G401 (cell line): ENCODE measurements at regions not wholly inside any gene's neighbourhood (a gene's known extent, or its start where the extent isn't known, plus 50 kb on each side); places are given as distances from the start of the nearest gene placed in this dataset.

ENCODE experiments used
- DNase-seq: peaks from one replicate; pipeline ENCODE4 v3.0.0-alpha.2; 2015; ENCODE audit warnings: low spot score
- in situ Hi-C: cut with HindIII; loops from 2 replicates; pipeline ENCODE4 v1.10.0; 2016; ENCODE audit warnings: low sequenced_read_pairs, mixed read lengths

- no peak for DNase-seq
- in situ Hi-C loops, result no loop called here
Observed at GRCh38 chr16:27726621-27727261, 176.8 kb downstream of the KATNIP start.

DNA sequence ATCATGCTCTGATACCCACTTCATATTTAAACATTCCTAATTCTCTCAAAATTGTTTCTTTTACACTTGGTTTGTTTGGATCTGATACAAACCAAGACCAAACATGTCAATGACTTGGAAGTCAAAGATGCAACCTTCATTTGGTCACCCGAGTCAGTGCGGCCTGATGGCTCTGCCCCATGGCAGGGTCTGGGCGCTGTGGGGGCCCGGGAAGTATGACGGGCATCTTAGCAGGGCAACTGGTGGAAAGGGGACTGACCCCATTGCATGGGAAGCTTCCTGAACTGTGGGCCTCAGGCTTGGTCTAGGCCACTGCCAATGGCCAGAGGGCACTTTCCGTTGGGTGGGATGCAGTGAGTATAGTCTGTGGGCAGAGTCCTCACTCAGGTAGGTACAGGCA is 178.0 kb downstream of the KATNIP start:
- in situ Hi-C loops, result no loop called here
- DNase-seq, result no peak

- no peak for DNase-seq
- in situ Hi-C loops, result no loop called here
Observed at GRCh38 chr16:27728691-27729090, 178.7 kb downstream of the KATNIP start.

- no peak for DNase-seq
- in situ Hi-C loops, result no loop called here
Observed at GRCh38 chr16:27729516-27730304, 179.8 kb downstream of the KATNIP start.

DNA sequence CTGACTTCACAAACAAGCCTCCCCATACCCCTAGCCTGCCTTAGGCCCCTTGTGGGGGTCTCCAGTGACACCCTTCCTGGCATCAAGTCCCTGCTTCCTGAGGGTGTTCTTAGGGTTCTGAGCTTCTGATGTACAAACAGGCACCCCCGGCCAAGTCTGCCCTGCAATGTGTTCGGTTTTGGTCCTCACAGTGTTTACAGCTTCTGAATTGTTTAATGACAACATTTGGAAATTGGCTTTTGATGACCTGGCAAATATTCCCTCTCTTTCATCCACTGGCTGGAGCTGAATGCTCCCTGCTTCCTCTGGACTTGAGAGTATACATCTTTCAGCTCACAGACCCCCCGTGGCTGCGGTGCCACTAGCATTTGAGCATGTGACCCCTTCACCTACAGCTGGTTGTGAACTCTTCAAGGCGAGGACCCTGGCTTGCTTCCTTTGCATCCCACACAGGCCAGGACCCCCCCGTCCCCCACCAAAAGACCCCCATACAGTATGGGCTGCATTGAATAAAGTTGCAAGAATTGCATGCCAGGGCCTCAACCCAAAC is 180.8 kb downstream of the KATNIP start:
- no peak for DNase-seq
- in situ Hi-C loops, result no loop called here

- in situ Hi-C loops, result no loop called here
- no peak for DNase-seq
Observed at GRCh38 chr16:27735031-27735430, 185.1 kb downstream of the KATNIP start.

GRCh38 chr16:27736431-27736830 is 186.5 kb downstream of the KATNIP start:
- in situ Hi-C loops, result no loop called here
- DNase-seq, result no peak

GRCh38 chr16:27737513-27737912 is 187.6 kb downstream of the KATNIP start:
- DNase-seq, result no peak
- in situ Hi-C loops, result no loop called here
